Testis (tissue), 2 donors: ENCODE measurements at regions not wholly inside any gene's neighbourhood (a gene's known extent, or its start where the extent isn't known, plus 50 kb on each side); places are given as distances from the start of the nearest gene placed in this dataset.

Experiments used
- DNase-seq: peaks from one replicate; pipeline ENCODE4 v3.0.0-alpha.2; 2019
- H3K27ac ChIP-seq, 2 donors: fragments of 200-600 bp; sonication (generic); one replicate each; pipeline ENCODE4 v1.5.1; 2019
- H3K27me3 ChIP-seq: fragments of 200-600 bp; sonication (generic); one replicate; pipeline ENCODE4 v1.5.1; 2019
- H3K36me3 ChIP-seq: fragments of 200-600 bp; sonication (generic); one replicate; pipeline ENCODE4 v1.5.1; 2017; ENCODE audit warnings: low read depth; ENCODE audit errors: missing control alignments
- H3K4me1 ChIP-seq: fragments of 200-600 bp; sonication (generic); one replicate; pipeline ENCODE4 v1.5.1; 2019
- H3K4me3 ChIP-seq, 2 donors: fragments of 200-600 bp; sonication (generic); one replicate each; pipeline ENCODE4 v1.5.1; 2017 to 2019
- H3K9me3 ChIP-seq: fragments of 200-600 bp; sonication (generic); one replicate; pipeline ENCODE4 v1.5.1; 2017
- POLR2A ChIP-seq: fragments of 450-650 bp; IDR thresholded peaks from one replicate; pipeline ENCODE4 v1.6.1; 2017; ENCODE audit warnings: antibody characterized with exemption, mild to moderate bottlenecking, moderate library complexity
- WGBS, 2 donors: methylation state at CpG; one replicate each; pipeline ENCODE4 v1.1.5; 2018; 5-methylcytosine and 5-hydroxymethylcytosine counted together
- intact Hi-C: fragments of 100-400 bp; cut with DNase I; formaldehyde crosslinking; loops from one replicate; pipeline ENCODE4 v1.15.1; 2023; ENCODE audit warnings: low total_unique reads
- TF ChIP-seq, protein P1 (sequence below), 3 experiments: fragments of 450-650 bp in 2 of 3; fragments of 200-600 bp in 1 of 3; sonication (generic) in 1 of 3; IDR thresholded peaks; one replicate each; pipeline ENCODE4 v1.5.1; 2016 to 2019; ENCODE audit warnings: antibody characterized with exemption in 3 of 3, mild to moderate bottlenecking in 2 of 3, moderate library complexity in 1 of 3

DNA sequence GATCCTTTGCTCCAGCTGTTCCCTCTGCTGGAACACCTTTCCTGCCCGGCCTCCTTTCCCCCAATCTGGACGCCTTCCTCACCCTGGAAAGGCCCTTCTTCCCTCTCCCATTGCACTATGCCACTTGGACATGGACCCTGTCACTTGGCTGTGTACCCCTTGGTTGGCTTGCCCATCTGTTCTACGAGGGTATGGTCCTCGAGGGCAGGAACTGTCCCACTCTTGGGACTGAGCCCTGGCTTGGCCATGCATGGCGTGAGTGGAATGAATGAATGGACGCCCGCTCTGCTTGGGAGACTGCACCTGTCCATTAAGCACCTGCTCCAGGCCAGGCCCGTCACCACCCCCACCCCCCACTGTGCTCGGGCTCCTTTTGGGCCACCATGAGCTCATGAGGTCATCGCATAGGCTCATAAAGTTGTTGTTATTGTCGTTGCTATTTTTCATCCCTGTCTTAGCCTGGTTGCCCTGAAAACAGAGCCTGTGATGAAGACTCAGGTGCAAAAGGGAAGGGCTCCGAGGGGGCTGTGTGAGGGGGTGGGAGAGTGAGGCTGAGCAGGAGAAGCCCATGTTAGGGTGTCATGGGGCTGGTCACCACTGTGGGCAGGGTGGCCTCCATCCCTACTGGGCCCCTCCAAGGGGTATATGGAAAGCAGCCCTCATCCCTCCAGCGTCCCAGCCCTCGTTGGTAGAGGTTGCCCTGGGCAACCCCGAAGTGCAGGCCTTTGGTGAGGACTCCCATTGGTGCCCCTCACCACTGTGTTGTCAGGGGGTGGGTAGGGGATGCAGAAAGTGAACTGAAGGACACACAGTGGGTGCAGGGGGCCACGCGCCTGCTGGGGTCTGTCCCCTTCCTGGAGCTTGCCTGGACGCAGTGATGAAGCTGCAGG is 57.2 kb upstream of the IER5L start:
- intact Hi-C loops: no loop called here
- H3K4me3 ChIP-seq: no peak overlapping the region
- no peaks in the 10 kb centered on the region for H3K36me3 ChIP-seq
- H3K4me1 ChIP-seq: peaks cover 6% of the 10 kb centered on the region
- H3K9me3 ChIP-seq: no peaks in the 10 kb centered on the region
- no peak for DNase-seq
- TF ChIP-seq POLR2A: no peak
- TF ChIP-seq, protein P1, sequence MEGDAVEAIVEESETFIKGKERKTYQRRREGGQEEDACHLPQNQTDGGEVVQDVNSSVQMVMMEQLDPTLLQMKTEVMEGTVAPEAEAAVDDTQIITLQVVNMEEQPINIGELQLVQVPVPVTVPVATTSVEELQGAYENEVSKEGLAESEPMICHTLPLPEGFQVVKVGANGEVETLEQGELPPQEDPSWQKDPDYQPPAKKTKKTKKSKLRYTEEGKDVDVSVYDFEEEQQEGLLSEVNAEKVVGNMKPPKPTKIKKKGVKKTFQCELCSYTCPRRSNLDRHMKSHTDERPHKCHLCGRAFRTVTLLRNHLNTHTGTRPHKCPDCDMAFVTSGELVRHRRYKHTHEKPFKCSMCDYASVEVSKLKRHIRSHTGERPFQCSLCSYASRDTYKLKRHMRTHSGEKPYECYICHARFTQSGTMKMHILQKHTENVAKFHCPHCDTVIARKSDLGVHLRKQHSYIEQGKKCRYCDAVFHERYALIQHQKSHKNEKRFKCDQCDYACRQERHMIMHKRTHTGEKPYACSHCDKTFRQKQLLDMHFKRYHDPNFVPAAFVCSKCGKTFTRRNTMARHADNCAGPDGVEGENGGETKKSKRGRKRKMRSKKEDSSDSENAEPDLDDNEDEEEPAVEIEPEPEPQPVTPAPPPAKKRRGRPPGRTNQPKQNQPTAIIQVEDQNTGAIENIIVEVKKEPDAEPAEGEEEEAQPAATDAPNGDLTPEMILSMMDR (IDR thresholded peaks at IDR 0.05): no peak
- H3K27me3 ChIP-seq: no peaks in the 10 kb centered on the region
- no peak overlapping the region for H3K27ac ChIP-seq
- 89 to 96% methylated on average over 18 of the region's 18 CpGs for WGBS, 2 donors

DNA sequence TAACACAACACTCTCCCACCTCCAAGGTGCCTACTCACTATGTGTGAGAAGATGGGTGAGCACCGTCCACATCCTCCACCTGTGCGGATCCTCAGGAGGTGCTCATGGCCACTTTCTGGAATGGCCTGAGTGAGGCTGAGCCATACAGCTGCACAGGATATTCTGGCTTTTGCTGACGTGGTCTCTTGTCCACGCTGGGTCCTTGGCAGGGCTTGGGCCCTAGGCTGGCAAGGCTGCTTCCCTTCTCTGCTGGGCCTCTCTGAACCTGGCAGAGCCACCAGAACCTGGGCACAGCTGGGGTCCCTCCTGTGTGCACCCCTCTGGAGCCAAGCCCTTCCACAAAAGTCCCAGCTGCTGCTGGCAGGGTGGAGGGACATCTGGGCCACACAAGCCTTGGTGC is 56.4 kb upstream of the IER5L start:
- Histone ChIP-seq H3K27me3 (no peaks in the 10 kb centered on the region), H3K36me3 (no peaks in the 10 kb centered on the region), H3K4me1 (peaks cover 6% of the 10 kb centered on the region), H3K27ac (no peak overlapping the region), H3K9me3 (no peaks in the 10 kb centered on the region), H3K4me3 (no peak overlapping the region)
- no peak for DNase-seq
- 74 to 93% methylated on average over 3 to 4 of the region's 4 CpGs for WGBS, 2 donors
- TF ChIP-seq POLR2A: no peak
- TF ChIP-seq, protein P1 (IDR thresholded peaks at IDR 0.05): no peak
- intact Hi-C loops: no loop called here

DNA sequence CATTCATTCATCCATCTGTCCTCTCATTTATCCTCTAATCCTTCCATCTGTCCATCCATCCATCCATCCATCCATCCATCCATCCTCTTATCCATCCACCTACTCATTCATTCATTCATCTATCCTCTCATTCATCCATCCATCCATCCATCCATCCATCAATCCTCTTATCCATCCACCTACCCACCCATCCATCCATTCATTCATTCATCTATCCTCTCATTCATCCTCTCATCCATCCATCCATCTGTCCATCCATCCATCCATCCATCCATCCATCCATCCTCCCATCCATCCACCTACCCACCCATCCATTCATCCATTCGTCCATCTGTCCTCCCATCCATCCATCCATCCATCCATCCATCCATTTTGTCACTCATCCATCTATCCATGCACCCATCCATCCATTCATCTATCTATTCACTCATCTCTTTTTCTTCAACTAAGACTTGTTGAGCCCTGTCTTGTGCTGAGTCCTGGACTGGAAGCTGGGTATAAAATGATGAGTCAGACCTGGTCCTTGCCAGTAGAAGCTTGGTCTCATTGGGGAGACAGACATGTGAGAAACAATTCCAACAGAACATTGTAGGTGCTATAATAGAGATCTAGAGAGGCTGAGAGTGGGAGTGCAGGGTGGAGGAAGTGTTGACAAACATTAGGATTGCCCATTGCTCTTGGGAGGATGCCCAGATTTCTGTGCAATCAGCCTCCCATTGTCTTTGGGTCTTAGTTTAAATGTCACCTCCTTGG is 55.0 kb upstream of the IER5L start:
- Histone ChIP-seq H3K4me3 (no peak overlapping the region), H3K9me3 (no peaks in the 10 kb centered on the region), H3K36me3 (no peaks in the 10 kb centered on the region), H3K27ac (no peak overlapping the region), H3K4me1 (peaks cover 6% of the 10 kb centered on the region), H3K27me3 (no peaks in the 10 kb centered on the region)
- DNase-seq: no peak
- TF ChIP-seq POLR2A: no peak
- TF ChIP-seq, protein P1 (IDR thresholded peaks at IDR 0.05): no peak
- intact Hi-C loops: no loop called here
- WGBS, 2 donors: 78 to 96% methylated on average over 1 of the region's 1 CpG

- no peak overlapping the region for H3K27ac ChIP-seq
- no peak overlapping the region for H3K4me3 ChIP-seq
- no peak for TF ChIP-seq POLR2A
- TF ChIP-seq, protein P1 (IDR thresholded peaks at IDR 0.05): no peak
- H3K9me3 ChIP-seq: no peaks in the 10 kb centered on the region
- H3K36me3 ChIP-seq: no peaks in the 10 kb centered on the region
- H3K4me1 ChIP-seq: no peaks in the 10 kb centered on the region
- intact Hi-C loops: no loop called here
- WGBS, 2 donors: 91% methylated on average over 9 of the region's 9 CpGs; no CpG with 5 or more reads in 1 of the 2 donors
- DNase-seq: no peak
- no peaks in the 10 kb centered on the region for H3K27me3 ChIP-seq
These were observed 53.7 kb upstream of the IER5L start for GRCh38 chr9:129231759-129232158.
